ENCODE measurements at regions not wholly inside any gene's neighbourhood (a gene's known extent, or its start where the extent isn't known, plus 50 kb on each side); places are given as distances from the start of the nearest gene placed in this dataset.

- TF ChIP-seq CTCF (IDR thresholded peaks at IDR 0.05; ENCODE audit: poor library complexity) (no peak), EZH2phosphoT487 (IDR thresholded peaks at IDR 0.05; ENCODE audit: low read depth, severe bottlenecking, unreplicated experiment) (no peak)
Measured at GRCh38 chr2:217336694-217337093, 476.8 kb upstream of the TNP1 start.
